Kidney glomerular epithelial cell (primary cell): ENCODE measurements at regions not wholly inside any gene's neighbourhood (a gene's known extent, or its start where the extent isn't known, plus 50 kb on each side); places are given as distances from the start of the nearest gene placed in this dataset.
A peak's percentile ranks its signal among the peaks of the same experiment; 100 is the strongest.

Source experiments
- DNase-seq: peaks from one replicate; lab custom pipeline; 2025; lab: John Stamatoyannopoulos, UW

GRCh38 chr12:124096109-124096508 lies 123.1 kb downstream of the ZNF664 start:
- DNase-seq: no peak

DNA sequence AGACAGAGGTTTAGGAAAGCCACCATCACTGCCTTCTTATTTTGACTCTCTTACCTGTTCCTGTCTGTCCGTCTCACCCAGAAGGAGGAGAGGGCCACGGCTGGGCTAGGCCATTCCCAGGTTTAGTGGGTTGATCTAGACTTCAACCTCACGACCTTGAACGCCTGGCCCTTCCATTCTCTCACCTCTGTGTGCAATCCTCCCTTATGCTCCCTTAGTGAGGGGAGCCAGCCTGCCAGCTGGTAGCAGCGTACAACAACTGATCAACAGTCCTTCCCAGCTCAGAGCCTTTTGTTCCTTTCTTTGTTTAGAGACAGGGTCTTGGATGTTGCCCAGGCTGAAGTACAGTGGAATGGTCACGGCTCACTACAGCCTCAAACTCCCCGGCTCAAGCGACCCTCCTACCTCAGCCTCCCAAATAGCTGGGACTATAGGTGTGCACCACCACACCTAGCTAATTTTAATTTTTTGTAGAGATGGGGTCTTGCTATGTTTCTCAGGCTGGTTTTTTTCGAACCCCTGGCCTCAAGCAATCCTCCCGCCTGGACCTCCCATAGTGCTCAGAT lies 123.9 kb downstream of the ZNF664 start:
- DNase-seq: no peak

GRCh38 chr12:124097701-124098100 lies 124.7 kb downstream of the ZNF664 start:
- no peak for DNase-seq

DNA sequence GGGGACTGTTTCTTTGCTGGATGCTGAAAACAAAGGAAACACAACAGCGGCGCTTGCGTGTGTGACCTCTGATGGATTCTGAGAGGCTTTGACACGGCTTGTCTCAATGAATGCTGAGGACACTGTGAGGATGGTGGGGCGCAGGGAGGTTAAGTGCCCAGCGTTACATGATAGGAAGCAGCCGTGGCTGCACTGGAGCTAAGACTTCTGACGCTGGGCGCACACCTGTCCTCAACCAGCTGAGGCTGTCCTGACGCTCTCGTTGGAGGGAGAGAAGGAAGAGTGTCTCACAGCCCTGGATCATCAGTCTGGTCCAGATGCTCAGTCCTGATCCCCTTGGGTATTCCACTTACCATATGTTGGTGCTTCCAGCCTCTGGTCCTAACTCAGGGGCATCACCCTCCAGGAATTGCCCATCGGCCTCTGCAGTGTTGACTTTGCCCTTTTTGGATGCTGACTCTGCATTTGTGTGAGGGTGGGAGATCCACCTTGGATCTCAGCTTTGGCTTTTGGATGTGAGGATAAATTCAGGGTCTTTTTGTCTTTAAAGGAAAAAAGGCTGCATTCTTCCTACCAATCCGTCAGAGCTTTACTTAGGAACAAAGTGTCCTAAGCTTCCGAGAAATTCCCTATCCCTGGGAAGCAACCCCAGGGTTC lies 125.2 kb downstream of the ZNF664 start:
- no peak for DNase-seq

DNA sequence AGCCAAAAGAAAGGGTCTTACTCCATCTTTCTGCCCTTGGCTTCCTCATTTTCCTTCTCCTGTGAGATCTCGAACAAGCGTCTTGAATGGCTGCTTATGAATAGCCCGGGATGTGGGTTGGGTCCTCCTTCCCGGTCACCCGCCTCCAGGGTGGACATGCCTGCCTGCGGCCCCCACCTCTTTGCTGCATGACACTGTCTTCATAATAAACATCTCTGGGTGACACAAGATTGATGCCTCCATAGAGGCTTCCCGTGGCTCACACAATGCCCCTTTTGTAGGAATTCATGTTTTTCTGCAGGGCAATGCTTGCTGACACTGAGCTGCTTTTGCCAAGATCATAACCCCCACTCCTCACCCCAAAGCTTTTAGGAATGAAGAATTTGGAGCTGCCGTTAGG lies 125.9 kb downstream of the ZNF664 start:
- no peak for DNase-seq

DNA sequence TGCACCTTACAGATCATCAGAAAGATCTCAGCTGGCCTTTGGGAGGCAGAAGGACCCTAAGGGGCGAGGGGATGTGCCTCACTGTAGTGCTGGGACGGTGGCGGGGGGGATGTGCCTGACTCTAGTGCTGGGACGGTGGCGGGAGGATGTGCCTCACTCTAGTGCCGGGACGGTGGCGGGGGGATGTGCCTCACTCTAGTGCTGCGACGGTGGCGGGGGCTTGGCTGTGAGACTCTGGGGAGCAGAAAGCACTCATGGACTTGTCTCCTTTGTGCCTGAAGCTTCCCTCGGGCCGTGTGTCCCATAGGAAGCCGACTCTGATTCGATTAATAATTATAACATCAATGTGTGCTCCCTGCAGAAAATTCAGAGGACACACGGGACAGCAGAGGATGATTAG lies 126.6 kb downstream of the ZNF664 start:
- DNase-seq: no peak

DNA sequence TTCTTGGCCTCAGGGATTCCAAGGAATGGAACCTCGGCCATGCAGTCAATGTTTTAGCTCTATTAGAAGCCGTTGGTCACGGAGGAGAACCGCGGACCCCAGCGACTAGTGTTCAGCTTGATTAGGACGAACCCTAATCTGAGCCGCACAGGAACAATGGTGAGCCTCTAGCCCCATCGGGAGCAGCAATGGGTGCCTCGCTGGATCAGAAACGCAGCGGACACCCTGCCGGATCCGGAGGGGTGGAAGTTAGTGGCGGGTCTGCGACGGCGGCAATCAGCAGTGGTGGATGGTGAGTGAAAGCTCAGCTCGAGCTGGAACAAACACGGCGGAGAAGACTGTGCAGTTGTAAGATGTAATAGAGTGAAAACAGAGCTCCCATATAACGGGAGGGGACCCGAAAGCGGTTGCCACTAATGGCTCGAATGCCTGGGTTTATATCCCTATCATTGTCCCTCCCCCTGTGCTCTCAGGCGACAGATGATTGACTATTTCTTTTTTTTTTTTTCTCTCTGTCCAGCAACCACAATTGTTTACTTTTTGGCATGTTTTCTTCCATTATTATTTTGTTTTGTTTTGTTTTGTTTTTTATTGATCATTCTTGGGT lies 127.7 kb downstream of the ZNF664 start:
- no peak for DNase-seq

DNA sequence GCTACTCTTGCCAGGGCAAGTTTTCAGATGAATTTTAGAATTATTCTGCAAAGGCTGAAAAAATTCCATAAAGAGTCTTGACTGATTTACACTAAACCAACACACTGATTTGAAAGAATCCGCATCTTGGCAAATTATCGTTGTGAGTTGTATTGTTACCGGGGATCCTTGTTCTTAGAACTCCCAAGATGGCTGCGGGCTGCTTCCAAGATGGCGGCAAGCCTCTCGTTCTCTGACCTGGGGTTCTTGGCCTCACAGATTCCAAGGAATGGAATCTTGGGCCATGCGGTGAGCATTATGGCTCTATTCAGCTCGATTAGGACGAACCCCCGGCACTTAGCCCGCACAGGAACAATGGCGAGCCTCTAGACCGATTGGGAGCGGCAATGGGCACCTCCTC lies 132.5 kb downstream of the ZNF664 start:
- no peak for DNase-seq

- no peak for DNase-seq
These were observed 134.3 kb downstream of the ZNF664 start for GRCh38 chr12:124107351-124107750.

GRCh38 chr12:124109760-124110159 lies 136.7 kb downstream of the ZNF664 start:
- no peak for DNase-seq

- no peak for DNase-seq
These were observed 137.4 kb downstream of the ZNF664 start for GRCh38 chr12:124110372-124110883.

DNA sequence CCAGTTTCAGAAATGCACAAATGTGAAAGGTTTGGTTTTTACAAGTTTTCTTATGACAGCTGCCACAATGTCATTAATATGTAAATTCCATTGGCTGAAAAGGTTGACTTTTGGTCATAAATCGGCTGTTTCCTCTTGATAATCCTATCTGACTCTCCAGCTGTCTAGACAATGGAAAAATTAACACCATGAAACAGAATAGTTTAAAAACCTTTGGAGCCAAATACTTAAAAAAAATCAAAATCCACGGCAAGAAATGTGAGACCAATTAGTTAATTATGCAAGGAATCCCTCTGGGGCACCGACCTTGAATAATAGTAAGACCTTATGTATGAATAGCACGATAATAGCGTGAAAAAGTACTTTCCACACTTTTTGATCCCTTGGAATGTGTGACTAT lies 138.0 kb downstream of the ZNF664 start:
- DNase-seq: no peak

DNA sequence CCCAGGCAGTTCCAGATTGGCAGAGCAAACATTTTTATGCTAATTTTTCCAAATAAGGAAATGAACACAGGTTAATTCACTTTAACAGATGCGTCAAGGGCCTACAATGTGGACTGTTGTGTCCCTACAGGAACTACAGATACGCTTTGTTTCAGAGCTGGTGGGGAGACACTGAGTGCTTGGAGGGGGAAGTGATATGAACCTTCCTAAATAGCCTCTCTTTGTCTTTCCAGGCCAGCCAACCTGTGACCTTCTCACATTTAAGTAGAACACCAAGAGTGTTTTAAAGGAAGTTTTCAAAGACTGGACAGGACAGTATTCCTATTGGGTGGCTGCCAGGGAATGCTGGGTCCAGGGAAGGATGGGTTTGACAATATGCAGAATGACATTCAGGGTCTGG lies 141.3 kb downstream of the ZNF664 start:
- no peak for DNase-seq

DNA sequence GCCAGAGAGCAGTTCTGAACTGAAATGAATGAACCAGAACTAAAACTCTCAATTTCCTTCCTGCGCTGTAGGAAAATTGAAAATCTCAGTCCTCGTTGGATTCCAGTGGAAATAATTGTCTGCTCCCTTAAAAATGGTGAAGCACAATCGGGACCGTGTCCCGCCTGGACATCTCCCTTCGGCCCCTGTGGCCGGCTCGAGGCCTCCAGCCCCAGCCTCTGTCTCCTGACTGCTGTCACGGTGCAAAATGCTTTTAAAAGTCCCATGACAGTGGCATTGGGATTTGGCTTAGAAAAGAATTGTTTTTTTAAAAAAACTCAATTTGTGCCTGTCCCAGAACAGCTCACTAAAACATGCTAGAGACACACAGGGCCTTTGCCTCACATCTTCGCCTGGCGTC lies 142.5 kb downstream of the ZNF664 start:
- DNase-seq: no peak

DNA sequence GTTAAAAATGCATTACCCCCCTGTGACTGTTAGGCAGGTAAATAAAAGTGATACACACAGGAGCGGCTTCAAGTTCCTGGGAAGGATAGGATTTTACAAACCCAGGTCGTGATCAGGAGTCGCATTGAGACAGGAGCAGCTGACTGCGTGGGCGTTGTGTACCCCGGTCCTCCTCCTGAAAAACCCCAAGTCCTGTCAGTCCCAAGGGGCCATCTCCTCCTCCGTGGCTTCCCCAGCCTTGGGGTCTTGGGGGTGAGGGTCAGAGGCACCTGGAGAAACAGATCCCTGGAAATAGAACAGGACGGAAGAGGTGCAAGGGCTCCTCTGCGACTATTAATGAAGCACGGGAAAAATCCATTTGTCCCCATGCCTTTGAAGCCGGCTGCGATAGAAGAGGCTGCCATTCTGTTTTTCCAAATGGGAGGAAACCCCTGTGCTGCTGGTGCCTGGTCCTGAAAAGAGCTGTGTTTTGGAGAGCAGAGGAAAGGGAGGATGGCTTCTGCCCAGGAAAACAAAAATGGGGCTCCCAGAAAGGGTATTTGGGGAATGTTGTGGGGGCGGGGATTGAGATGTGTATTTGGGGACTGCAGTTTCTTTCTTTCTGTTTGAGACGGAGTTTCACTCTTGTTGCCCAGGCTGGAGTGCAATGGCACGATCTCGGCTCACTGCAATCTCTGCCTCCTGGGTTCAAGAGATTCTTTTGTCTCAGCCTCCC lies 143.1 kb downstream of the ZNF664 start:
- DNase-seq: no peak

GRCh38 chr12:124120739-124121138 lies 147.7 kb downstream of the ZNF664 start:
- no peak for DNase-seq

DNA sequence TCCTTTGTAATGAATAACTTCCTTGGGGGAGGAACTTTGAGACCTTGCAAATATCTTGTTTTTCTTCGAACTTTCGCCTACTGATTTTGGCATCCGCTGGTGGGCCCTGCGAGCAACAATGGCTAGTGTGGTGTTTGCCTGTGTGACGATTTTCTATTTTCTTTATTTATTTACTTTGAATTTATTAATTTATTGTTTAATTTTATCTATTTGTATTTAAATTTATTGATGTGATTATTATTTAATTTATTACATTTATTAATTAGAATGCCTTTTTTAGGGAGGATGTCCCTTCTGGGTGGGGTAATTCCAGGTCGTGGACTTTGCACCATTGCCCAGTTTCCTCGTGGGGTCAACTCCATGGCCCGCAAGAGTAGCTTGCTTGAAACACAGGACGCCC lies 149.7 kb downstream of the ZNF664 start:
- no peak for DNase-seq

- no peak for DNase-seq
These were observed 150.4 kb downstream of the ZNF664 start for GRCh38 chr12:124123296-124124000.

GRCh38 chr12:124125203-124125871 lies 152.3 kb downstream of the ZNF664 start:
- DNase-seq: peak; percentile 62

GRCh38 chr12:124126950-124127655 lies 154.1 kb downstream of the ZNF664 start:
- DNase-seq: no peak

- DNase-seq: no peak
These were observed 156.1 kb downstream of the ZNF664 start for GRCh38 chr12:124129132-124129531.
